ENCODE measurements at regions not wholly inside any gene's neighbourhood (a gene's known extent, or its start where the extent isn't known, plus 50 kb on each side); places are given as distances from the start of the nearest gene placed in this dataset.

- no peak for FAIRE-seq
- no peaks in the 10 kb centered on the region for H3K36me3 ChIP-seq (ENCODE audit: control insufficient read depth in 2 of 2, insufficient read depth in 2 of 2, low read length in 1 of 2)
- H2AFZ ChIP-seq (ENCODE audit: control insufficient read depth, low read depth, low read length) = no peak overlapping the region
- H3K79me2 ChIP-seq (ENCODE audit: control insufficient read depth, insufficient read depth, low read length) = no peaks in the 10 kb centered on the region
- TF ChIP-seq CHD2 (IDR thresholded peaks at IDR 0.05; ENCODE audit: borderline replicate concordance, low read depth, low read length) (no peak), KAT2A (conservative IDR thresholded peaks at IDR 0.05; ENCODE audit: control insufficient read depth, low read depth, low read length) (no peak), NFIC (IDR thresholded peaks at IDR 0.05; ENCODE audit: low read depth, low read length) (no peak), RFX5 (IDR thresholded peaks at IDR 0.05; ENCODE audit: low read depth, low read length) (no peak), CBX5 (IDR thresholded peaks at IDR 0.05; ENCODE audit: low read depth) (no peak), JUNB (IDR thresholded peaks at IDR 0.05) (no peak), EZH2 (IDR thresholded peaks at IDR 0.05; ENCODE audit: borderline replicate concordance, control insufficient read depth, low read depth, low read length) (no peak), IRF4 (IDR thresholded peaks at IDR 0.05; ENCODE audit: low read depth, low read length) (no peak), MEF2B (IDR thresholded peaks at IDR 0.05; ENCODE audit: partially characterized antibody, poor library complexity, severe bottlenecking) (no peak)
- TF ChIP-seq, protein P1, sequence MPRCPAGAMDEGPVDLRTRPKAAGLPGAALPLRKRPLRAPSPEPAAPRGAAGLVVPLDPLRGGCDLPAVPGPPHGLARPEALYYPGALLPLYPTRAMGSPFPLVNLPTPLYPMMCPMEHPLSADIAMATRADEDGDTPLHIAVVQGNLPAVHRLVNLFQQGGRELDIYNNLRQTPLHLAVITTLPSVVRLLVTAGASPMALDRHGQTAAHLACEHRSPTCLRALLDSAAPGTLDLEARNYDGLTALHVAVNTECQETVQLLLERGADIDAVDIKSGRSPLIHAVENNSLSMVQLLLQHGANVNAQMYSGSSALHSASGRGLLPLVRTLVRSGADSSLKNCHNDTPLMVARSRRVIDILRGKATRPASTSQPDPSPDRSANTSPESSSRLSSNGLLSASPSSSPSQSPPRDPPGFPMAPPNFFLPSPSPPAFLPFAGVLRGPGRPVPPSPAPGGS (IDR thresholded peaks at IDR 0.05; ENCODE audit: borderline replicate concordance, insufficient read depth, low read depth, low read length, poor library complexity, severe bottlenecking) = no peak
- no peak for ATAC-seq
- intact Hi-C loops (cut with micrococcal nuclease; ENCODE audit: unreplicated experiment) = no loop called here
- DNase-seq (ENCODE audit: low read depth, low spot score) = no peak
- WGBS (ENCODE audit: insufficient coverage, insufficient replicate concordance, low lambda C conversion rate, missing lambda C conversion rate) = 20% methylated on average over 3 of the region's 3 CpGs
- SMC1A ChIA-PET (ENCODE audit: uncharacterized antibody, unreplicated experiment) = no interaction called here
- H3K4me1 ChIP-seq (ENCODE audit: control insufficient read depth, insufficient read depth, low read length) = no peaks in the 10 kb centered on the region
- no peak overlapping the region for H3K27ac ChIP-seq (ENCODE audit: control insufficient read depth, insufficient read depth)
- POLR2A ChIA-PET = no interaction called here
- no TSS peak for BruUV-seq (replicated peaks)
- H3K9me3 ChIP-seq (replicated peaks; ENCODE audit: control insufficient read depth, insufficient read depth, low read length) = no peaks in the 10 kb centered on the region
- H3K4me2 ChIP-seq (ENCODE audit: control insufficient read depth, insufficient read depth) = no peak overlapping the region
- H3K9ac ChIP-seq (ENCODE audit: control insufficient read depth, insufficient read depth, low read length) = no peak overlapping the region
- no peaks in the 10 kb centered on the region for H4K20me1 ChIP-seq (ENCODE audit: control insufficient read depth, insufficient read depth)
- RAD21 ChIA-PET (ENCODE audit: unreplicated experiment) = no interaction called here
- CTCF ChIA-PET = no interaction called here
- no peak overlapping the region for H3K4me3 ChIP-seq
- H3K27me3 ChIP-seq (replicated peaks in 1 of 2; ENCODE audit: control insufficient read depth in 2 of 2, insufficient read depth in 2 of 2, low read length in 1 of 2) = no peaks in the 10 kb centered on the region
- in situ Hi-C loops (cut with MboI) = no loop called here
These were observed 118.3 kb upstream of the TUSC7 start for GRCh38 chr3:116591236-116591635.

Data from GM12878 (cell line).